WERI-Rb-1 (cell line): ENCODE measurements at regions not wholly inside any gene's neighbourhood (a gene's known extent, or its start where the extent isn't known, plus 50 kb on each side); places are given as distances from the start of the nearest gene placed in this dataset.

ENCODE experiments used
- DNase-seq: peaks from one replicate; pipeline ENCODE4 v3.0.0-alpha.2; 2020
- H3K27ac ChIP-seq: fragments of 250-450 bp; sonication (Bioruptor Pico); 2 replicates; pipeline ENCODE4 v1.5.1; 2020; ENCODE audit warnings: mild to moderate bottlenecking, moderate library complexity
- H3K27me3 ChIP-seq: fragments of 250-450 bp; sonication (Bioruptor Pico); 2 replicates; pipeline ENCODE4 v1.5.1; 2021; ENCODE audit warnings: mild to moderate bottlenecking, low read depth, moderate library complexity; ENCODE audit not compliant: insufficient read depth, severe bottlenecking
- H3K36me3 ChIP-seq: fragments of 250-450 bp; sonication (Bioruptor Pico); 2 replicates; pipeline ENCODE4 v1.5.1; 2020; ENCODE audit warnings: mild to moderate bottlenecking, moderate library complexity
- H3K4me3 ChIP-seq: 2 replicates; pipeline ENCODE4 v1.5.1; 2011; ENCODE audit warnings: low read depth, mild to moderate bottlenecking, control low read depth, low read length
- H3K9me3 ChIP-seq: fragments of 250-450 bp; sonication (Bioruptor Pico); 2 replicates; pipeline ENCODE4 v1.5.1; 2021; ENCODE audit warnings: mild to moderate bottlenecking, moderate library complexity; ENCODE audit not compliant: severe bottlenecking
- CTCF ChIP-seq: IDR thresholded peaks from 2 replicates; pipeline ENCODE4 v1.5.1; 2011; ENCODE audit warnings: low read depth, mild to moderate bottlenecking, control low read depth, inconsistent platforms, low read length

DNA sequence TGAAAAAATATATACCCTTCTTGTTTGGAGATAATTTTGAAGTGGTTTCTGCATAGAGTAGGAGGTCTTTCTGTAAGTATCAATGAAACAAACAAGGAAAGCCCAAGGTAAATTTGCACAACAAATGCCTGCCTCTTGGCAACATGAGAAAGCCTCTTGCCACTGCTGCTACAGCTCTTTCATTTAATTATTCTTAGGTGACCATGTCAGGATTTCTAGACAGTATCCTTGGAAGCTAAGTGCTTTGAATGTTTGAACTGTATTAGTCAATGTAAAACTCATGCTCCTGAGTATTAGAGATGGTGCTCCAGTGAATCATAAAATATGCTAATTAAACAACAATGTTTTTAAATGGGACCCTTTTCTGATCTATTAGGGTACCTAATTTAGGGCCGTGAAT is 81.2 kb upstream of the ITGB1 start:
- TF ChIP-seq CTCF, result no peak

GRCh38 chr10:33038672-33039071 is 80.6 kb upstream of the ITGB1 start:
- H3K9me3 ChIP-seq, result no peaks in the 10 kb centered on the region
- no peak overlapping the region for H3K27ac ChIP-seq
- DNase-seq, result no peak
- H3K27me3 ChIP-seq, result no peaks in the 10 kb centered on the region
- H3K36me3 ChIP-seq, result no peaks in the 10 kb centered on the region
- no peak overlapping the region for H3K4me3 ChIP-seq
- TF ChIP-seq CTCF, result no peak

More for the DNA sequence above, 81.2 kb upstream of the ITGB1 start:
- Histone ChIP-seq H3K27ac (no peak overlapping the region), H3K4me3 (no peak overlapping the region), H3K36me3 (no peaks in the 10 kb centered on the region), H3K27me3 (no peaks in the 10 kb centered on the region), H3K9me3 (no peaks in the 10 kb centered on the region)
- no peak for DNase-seq

GRCh38 chr10:33037726-33038125 is 79.7 kb upstream of the ITGB1 start:
- no peak for DNase-seq
- Histone ChIP-seq H3K4me3 (no peak overlapping the region), H3K27me3 (no peaks in the 10 kb centered on the region), H3K27ac (no peak overlapping the region), H3K9me3 (no peaks in the 10 kb centered on the region), H3K36me3 (no peaks in the 10 kb centered on the region)
- TF ChIP-seq CTCF, result no peak

- no peak for DNase-seq
- no peak for TF ChIP-seq CTCF
- Histone ChIP-seq H3K27me3 (no peaks in the 10 kb centered on the region), H3K9me3 (no peaks in the 10 kb centered on the region), H3K27ac (no peak overlapping the region), H3K36me3 (no peaks in the 10 kb centered on the region), H3K4me3 (no peak overlapping the region)
These were observed 78.6 kb upstream of the ITGB1 start for GRCh38 chr10:33036670-33037069.

DNA sequence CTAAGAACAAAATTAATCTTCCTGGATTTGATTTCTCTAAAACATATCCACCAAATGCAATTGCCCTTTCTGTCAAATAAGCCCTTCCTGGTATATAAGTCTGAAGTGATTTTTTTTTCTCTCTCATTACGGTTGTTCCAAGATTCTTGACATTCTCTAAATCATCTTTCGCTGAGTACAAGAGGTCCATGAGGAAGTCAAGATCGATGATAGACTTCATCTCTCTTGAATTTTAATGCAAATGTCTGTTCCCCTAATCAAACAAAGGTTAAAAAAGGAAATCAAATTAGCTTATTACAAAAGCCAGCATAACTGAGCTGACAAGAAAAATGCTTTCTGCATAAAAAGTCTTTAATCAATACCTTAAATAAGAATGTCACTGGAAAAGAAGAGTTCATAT is 77.4 kb upstream of the ITGB1 start:
- H3K27me3 ChIP-seq, result no peaks in the 10 kb centered on the region
- no peak for DNase-seq
- no peaks in the 10 kb centered on the region for H3K9me3 ChIP-seq
- no peak overlapping the region for H3K27ac ChIP-seq
- no peak overlapping the region for H3K4me3 ChIP-seq
- H3K36me3 ChIP-seq, result no peaks in the 10 kb centered on the region
- no peak for TF ChIP-seq CTCF

- H3K9me3 ChIP-seq, result no peaks in the 10 kb centered on the region
- H3K27ac ChIP-seq, result no peak overlapping the region
- H3K36me3 ChIP-seq, result no peaks in the 10 kb centered on the region
- H3K27me3 ChIP-seq, result no peaks in the 10 kb centered on the region
- no peak for DNase-seq
- no peak for TF ChIP-seq CTCF
- no peak overlapping the region for H3K4me3 ChIP-seq
These were observed 76.9 kb upstream of the ITGB1 start for GRCh38 chr10:33034931-33035330.
